IMR-90 (cell line): ENCODE measurements at regions not wholly inside any gene's neighbourhood (a gene's known extent, or its start where the extent isn't known, plus 50 kb on each side); places are given as distances from the start of the nearest gene placed in this dataset.

Experiments
- CEBPB ChIP-seq: IDR thresholded peaks from 2 replicates; pipeline ENCODE4 v1.6.1; 2012; ENCODE audit warnings: low read depth, low read length, improper control_type of control experiment
- RAD21 ChIP-seq: IDR thresholded peaks from 2 replicates; pipeline ENCODE4 v1.6.1; 2012; ENCODE audit warnings: low read length, improper control_type of control experiment

DNA sequence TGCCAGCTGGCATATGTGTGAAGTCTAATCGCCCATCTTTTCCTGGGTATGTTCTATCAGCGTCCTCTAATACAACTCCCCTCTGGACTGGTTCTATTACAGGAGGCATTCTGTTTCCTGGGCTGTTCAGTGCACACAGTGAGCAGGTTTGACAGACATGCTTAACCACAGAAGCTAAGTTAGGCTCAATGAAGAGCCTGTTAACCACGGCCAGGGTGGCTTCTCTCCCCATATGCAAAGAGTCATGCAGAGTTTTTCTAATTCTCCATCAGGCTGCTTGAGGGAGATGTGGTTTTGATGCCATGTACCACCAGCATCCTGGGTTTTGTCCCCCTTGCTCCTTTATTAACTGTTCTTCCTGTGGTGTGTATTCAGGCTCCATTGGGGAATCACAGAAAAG is 57.2 kb upstream of the ALOX12 start:
- no peak for TF ChIP-seq CEBPB
- no peak for TF ChIP-seq RAD21
